Left colon (tissue), 2 donors: ENCODE measurements at regions not wholly inside any gene's neighbourhood (a gene's known extent, or its start where the extent isn't known, plus 50 kb on each side); places are given as distances from the start of the nearest gene placed in this dataset.
"Not testable (repeated sequence)": the region's sequence is repeated elsewhere in the genome, so short reads cannot be mapped to it uniquely, and the experiment has no call there.

Experiments
- ATAC-seq: fragments of 200-7000 bp; cut with Tn5 transposase; one replicate; pipeline ENCODE4 v1.9.1; 2020; ENCODE audit warnings: mild to moderate bottlenecking, moderate library complexity
- DNase-seq, 2 donors: peaks; one replicate each; pipeline ENCODE4 v3.0.0-alpha.2; 2020
- intact Hi-C, 2 donors: fragments of 100-400 bp; cut with DNase I in 1 of 2; cut with micrococcal nuclease in 1 of 2; formaldehyde crosslinking; loops; one replicate each; pipeline versions ENCODE4 v1.11.2 to v1.14.0; 2022; cut with DNase I, micrococcal nuclease
- donor health status: DM: no; HTN: no; CAD: no.
- donor health status: DM: yes; HTN: yes; CAD: no.

- intact Hi-C loops: no loop called here
- DNase-seq (no peak), ATAC-seq (no peak)
Measured at GRCh38 chr22:36088292-36088691, 59.7 kb upstream of the RBFOX2 start.

- intact Hi-C loops: no loop called here
- ATAC-seq (no peak), DNase-seq (no peak)
Measured at GRCh38 chr22:36087784-36088183, 59.2 kb upstream of the RBFOX2 start.

DNA sequence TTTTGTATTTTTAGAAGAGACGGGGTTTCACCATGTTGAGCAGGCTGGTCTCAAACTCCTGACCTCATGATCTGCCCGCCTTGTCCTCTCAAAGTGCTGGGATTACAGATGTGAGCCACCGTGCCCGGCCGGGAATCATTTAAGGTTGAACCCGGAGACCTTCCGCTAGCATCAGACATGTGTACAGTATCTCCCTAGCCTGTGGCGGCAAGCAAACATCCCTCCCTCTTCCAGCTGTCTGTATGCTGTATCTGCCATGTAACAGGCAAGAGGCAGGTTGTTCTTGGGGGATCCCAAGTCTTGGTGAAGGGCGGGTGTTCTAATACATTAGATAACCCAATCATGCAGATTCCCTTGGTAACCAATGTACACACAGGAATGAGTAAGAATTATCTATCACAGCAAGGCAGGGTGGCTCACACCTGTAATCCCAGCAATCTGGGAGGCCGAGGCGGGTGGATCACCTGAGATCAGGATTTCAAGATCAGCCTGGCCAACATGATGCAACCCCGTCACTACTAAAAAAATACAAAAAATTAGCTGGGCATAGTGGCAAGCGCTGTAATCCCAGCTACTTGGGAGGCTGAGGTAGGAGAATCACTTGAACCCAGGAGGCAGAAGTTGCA is 58.1 kb upstream of the RBFOX2 start:
- intact Hi-C loops: no loop called here
- ATAC-seq (no peak), DNase-seq (no peak)

DNA sequence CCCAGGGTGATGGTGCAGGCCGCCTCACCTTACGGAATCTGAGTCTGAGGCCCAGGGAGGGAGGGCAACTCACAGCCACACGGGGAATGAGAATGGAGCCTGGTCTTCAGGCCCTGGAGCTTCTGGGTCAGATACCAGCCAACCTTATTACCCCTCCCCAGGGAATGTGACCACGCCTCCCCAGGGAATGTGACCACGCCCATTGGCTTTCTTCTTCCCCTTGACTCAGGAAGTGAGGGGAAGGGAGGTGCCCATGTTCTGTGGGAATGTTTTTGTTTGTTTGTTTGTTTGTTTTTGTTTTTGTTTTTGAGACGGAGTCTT is 57.5 kb upstream of the RBFOX2 start:
- intact Hi-C loops: no loop called here
- ATAC-seq (peak; percentile 49), DNase-seq (no peak)

DNA sequence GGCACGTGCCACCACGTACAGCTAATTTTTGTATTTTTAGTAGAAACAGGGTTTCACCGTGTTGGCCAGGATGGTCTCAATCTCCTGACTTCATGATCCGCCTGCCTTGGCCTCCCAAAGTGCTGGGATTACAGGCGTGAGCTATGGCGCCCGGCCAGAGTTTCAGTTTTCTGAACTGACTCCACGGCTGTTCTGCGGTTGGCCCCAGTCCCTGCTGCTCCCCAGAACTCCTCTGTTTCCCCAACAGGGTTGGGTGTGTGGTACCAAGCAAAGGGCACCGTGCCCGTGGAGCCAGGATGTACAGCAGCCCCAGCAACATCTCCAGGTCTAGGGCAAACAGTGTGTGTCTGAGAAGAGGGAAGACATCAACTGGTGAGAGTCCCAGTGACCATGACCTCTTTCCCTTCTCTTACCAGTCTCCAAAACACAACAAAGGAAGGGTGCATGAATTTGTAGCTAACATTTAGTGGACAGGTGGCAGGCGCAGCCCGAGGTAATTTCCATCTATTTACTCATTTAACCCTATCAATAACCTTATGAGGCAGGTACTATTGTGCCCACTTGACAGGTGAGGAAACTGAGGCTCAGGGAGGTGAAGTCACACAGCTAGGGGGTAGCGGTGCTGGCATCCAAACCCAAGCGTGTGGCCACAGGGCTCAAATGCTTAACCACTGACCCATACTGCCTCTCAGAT is 57.0 kb upstream of the RBFOX2 start:
- DNase-seq (no peak), ATAC-seq (no peak)
- intact Hi-C loops: no loop called here

GRCh38 chr22:36084717-36085116 is 56.1 kb upstream of the RBFOX2 start:
- intact Hi-C loops: no loop called here
- ATAC-seq (peak; percentile 48), DNase-seq (no peak)

GRCh38 chr22:36083056-36083455 is 54.4 kb upstream of the RBFOX2 start:
- intact Hi-C loops: no loop called here
- no peak for ATAC-seq
- no peak for DNase-seq

DNA sequence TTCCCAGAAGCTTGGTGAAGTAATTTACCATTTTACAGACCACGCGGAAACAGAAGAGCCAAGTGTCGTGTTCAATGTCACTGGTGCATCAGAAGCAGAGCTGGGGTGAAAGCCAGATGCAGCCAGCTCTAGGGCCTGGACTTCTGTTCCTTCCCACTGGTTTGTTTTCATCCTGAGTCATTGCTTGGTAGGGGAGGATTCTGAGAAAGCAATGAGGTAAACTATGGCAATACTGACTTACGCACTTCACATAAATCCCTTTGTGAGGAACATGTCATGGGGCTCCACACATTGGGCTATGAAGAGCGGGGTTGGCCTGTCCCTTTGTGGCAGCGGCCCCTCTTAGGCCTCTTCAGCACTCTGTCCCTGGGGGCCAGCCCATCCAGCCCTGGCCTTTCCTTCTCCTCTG is 52.4 kb upstream of the RBFOX2 start:
- intact Hi-C loops: no loop called here
- ATAC-seq: no peak
- DNase-seq: peak in 1 of 2 donors; percentile 38

GRCh38 chr22:36080281-36080680 is 51.7 kb upstream of the RBFOX2 start:
- DNase-seq, ATAC-seq, intact Hi-C loops: not testable (repeated sequence)

- ATAC-seq: no peak
- intact Hi-C loops: no loop called here
- no peak for DNase-seq
Measured at GRCh38 chr22:36079041-36079440, 50.4 kb upstream of the RBFOX2 start.
